Lung (tissue), 11 donors: ENCODE measurements at regions not wholly inside any gene's neighbourhood (a gene's known extent, or its start where the extent isn't known, plus 50 kb on each side); places are given as distances from the start of the nearest gene placed in this dataset.

Source experiments
- ATAC-seq: fragments of 200-7000 bp; cut with Tn5 transposase; one replicate; pipeline ENCODE4 v1.9.1; 2020; ENCODE audit warnings: moderate number of reproducible peaks; ENCODE audit not compliant: insufficient read depth, low FRiP score
- DNase-seq, 3 donors: peaks; one replicate each; pipeline ENCODE4 v3.0.0-alpha.2; 2013 to 2017
- H3K27ac ChIP-seq, 2 donors: one replicate each; pipeline ENCODE4 v1.5.1; 2013; ENCODE audit warnings: mild to moderate bottlenecking in 2 of 2, moderate library complexity in 2 of 2, control low read depth in 1 of 2, inconsistent platforms in 1 of 2, low read depth in 1 of 2, low read length in 1 of 2
- H3K27me3 ChIP-seq, 3 donors: one replicate each; pipeline ENCODE4 v1.5.1; 2013; ENCODE audit warnings: low read length in 2 of 3; ENCODE audit not compliant: control insufficient read depth in 3 of 3, insufficient read depth in 3 of 3
- H3K36me3 ChIP-seq, 4 donors: one replicate each; pipeline ENCODE4 v1.5.1; 2013; ENCODE audit warnings: low read length in 4 of 4, mild to moderate bottlenecking in 1 of 4, moderate library complexity in 1 of 4; ENCODE audit not compliant: control insufficient read depth in 4 of 4, insufficient read depth in 4 of 4
- H3K4me1 ChIP-seq, 5 donors: one replicate each; pipeline ENCODE4 v1.5.1; 2013; ENCODE audit warnings: low read length in 5 of 5, mild to moderate bottlenecking in 2 of 5, moderate library complexity in 1 of 5; ENCODE audit not compliant: control insufficient read depth in 5 of 5, insufficient read depth in 5 of 5
- H3K4me3 ChIP-seq: one replicate; pipeline ENCODE4 v1.5.1; 2013; ENCODE audit warnings: mild to moderate bottlenecking, control low read depth, moderate library complexity
- H3K9ac ChIP-seq, 2 donors: one replicate each; pipeline ENCODE4 v1.5.1; 2013; ENCODE audit warnings: low read length in 2 of 2, control low read depth in 1 of 2; ENCODE audit not compliant: insufficient read depth in 1 of 2
- H3K9me3 ChIP-seq, 4 donors: one replicate each; pipeline ENCODE4 v1.5.1; 2013; ENCODE audit warnings: low read length in 3 of 4, mild to moderate bottlenecking in 1 of 4, moderate library complexity in 1 of 4; ENCODE audit not compliant: control insufficient read depth in 4 of 4, insufficient read depth in 3 of 4
- CTCF ChIP-seq: IDR thresholded peaks from 2 replicates; pipeline ENCODE4 v1.5.1; 2012; ENCODE audit warnings: mild to moderate bottlenecking; ENCODE audit errors: control extremely low read depth, extremely low read depth
- WGBS, 2 donors: extraction: QIAGEN DNeasy Blood & Tissue Kit; methylation state at CpG; one replicate each; pipeline ENCODE4 v1.1.7; 2013; 5-methylcytosine and 5-hydroxymethylcytosine counted together
- donor health status: control.
- donor health status: control.
- donor health status: Bipolar disorder and iron deficiency.
- donor health status: healthy.
- donor health status: DM: yes; HTN: yes; CAD: no.

DNA sequence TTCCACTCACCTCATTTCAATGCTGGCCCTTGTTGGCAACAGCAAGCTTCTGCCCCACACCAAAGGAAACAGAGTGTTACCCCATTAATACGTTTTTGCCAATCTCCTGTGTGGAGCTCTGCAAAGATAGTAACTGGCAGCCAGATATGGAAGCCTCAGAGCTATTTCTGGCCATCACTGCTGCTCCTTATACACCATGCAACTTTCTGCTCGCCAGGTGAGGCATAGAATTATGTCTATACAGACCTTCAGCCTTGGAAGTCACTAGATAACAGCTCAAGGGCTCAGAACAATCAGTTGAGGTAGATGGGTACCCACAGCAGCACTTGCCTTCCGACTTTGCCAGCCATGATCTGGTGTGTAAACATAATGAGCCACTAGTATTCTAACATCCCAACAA lies 214.8 kb upstream of the ALG10B start:
- Histone ChIP-seq H3K27ac (no peak overlapping the region), H3K4me1 (no peaks in the 10 kb centered on the region), H3K9me3 (peaks cover 0 to 13% (median 3%) of the 10 kb centered on the region in 4 donors), H3K4me3 (no peak overlapping the region), H3K27me3 (no peaks in the 10 kb centered on the region), H3K36me3 (no peaks in the 10 kb centered on the region), H3K9ac (no peak overlapping the region)
- DNase-seq, result no peak
- no peak for ATAC-seq
- whole genome bisulfite sequencing, 2 donors, result 23 to 29% methylated on average over 3 of the region's 3 CpGs
- no peak for TF ChIP-seq CTCF

DNA sequence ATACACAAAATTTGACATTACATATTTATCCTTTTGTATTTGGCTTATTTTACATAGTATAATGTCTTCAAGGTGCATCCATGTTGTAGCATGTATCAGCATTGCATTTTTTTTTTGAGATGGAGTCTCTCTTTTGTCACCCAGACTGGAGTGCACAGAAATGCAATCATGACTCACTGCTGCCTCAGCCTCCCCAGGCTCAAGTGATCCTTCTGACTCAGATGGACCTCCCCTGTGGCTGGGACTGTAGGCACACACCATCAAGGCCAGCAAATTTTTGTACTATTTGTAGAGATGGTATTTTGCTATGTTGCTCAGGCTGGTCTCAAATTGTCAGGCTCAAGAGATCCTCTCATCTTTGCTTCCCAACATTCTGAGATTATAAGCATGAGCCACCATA lies 214.4 kb upstream of the ALG10B start:
- Histone ChIP-seq H3K9ac (no peak overlapping the region), H3K36me3 (no peaks in the 10 kb centered on the region), H3K4me1 (no peaks in the 10 kb centered on the region), H3K4me3 (no peak overlapping the region), H3K9me3 (peaks cover 0 to 13% (median 3%) of the 10 kb centered on the region in 4 donors), H3K27me3 (no peaks in the 10 kb centered on the region), H3K27ac (no peak overlapping the region)
- no peak for ATAC-seq
- TF ChIP-seq CTCF, result no peak
- DNase-seq, result no peak

- DNase-seq (no peak), ATAC-seq (no peak)
- Histone ChIP-seq H3K9me3 (peaks cover 0 to 2% (median 1%) of the 10 kb centered on the region in 4 donors), H3K36me3 (no peaks in the 10 kb centered on the region), H3K4me3 (no peak overlapping the region), H3K9ac (no peak overlapping the region), H3K27me3 (no peaks in the 10 kb centered on the region), H3K27ac (no peak overlapping the region), H3K4me1 (no peaks in the 10 kb centered on the region)
- TF ChIP-seq CTCF, result no peak
- WGBS, 2 donors, result 70 to 72% methylated on average over 2 of the region's 2 CpGs
Measured at GRCh38 chr12:38110026-38110699, 206.4 kb upstream of the ALG10B start.

- peaks cover 0 to 11% (median 5%) of the 10 kb centered on the region in 4 donors for H3K9me3 ChIP-seq
- no peak for TF ChIP-seq CTCF
- no peak for DNase-seq
- no peak overlapping the region for H3K4me3 ChIP-seq
- H3K4me1 ChIP-seq, result no peaks in the 10 kb centered on the region
- no peak overlapping the region for H3K27ac ChIP-seq
- 75% methylated on average over 5 of the region's 5 CpGs for WGBS, 2 donors
- no peaks in the 10 kb centered on the region for H3K27me3 ChIP-seq
- no peak for ATAC-seq
- H3K9ac ChIP-seq, result no peak overlapping the region
- H3K36me3 ChIP-seq, result no peaks in the 10 kb centered on the region
Measured at GRCh38 chr12:38113991-38114390, 202.6 kb upstream of the ALG10B start.
